ENCODE measurements at regions not wholly inside any gene's neighbourhood (a gene's known extent, or its start where the extent isn't known, plus 50 kb on each side); places are given as distances from the start of the nearest gene placed in this dataset.

GRCh38 chr20:17797579-17797978, 97.8 kb downstream of the BANF2 start:
- peaks cover 41% of the 10 kb centered on the region for H3K4me1 ChIP-seq (ENCODE audit: insufficient read depth, low read length)
- TF ChIP-seq THAP11 (CRISPR knock-in tag; IDR thresholded peaks at IDR 0.05) (0 out of 2 replicates have a peak, but pooled peaks have one; percentile 5), NR0B2 (CRISPR knock-in tag; IDR thresholded peaks at IDR 0.05) (no peak)
- H3K4me2 ChIP-seq (ENCODE audit: low read depth, low read length): no peak overlapping the region
- H3K79me2 ChIP-seq (ENCODE audit: insufficient read depth, low read length): no peaks in the 10 kb centered on the region
- 25% methylated on average over 4 of the region's 4 CpGs for WGBS (ENCODE audit: low lambda C conversion rate)
- no peak overlapping the region for H3K9ac ChIP-seq (ENCODE audit: insufficient read depth, low read depth, low read length)
- no peak overlapping the region for H3K27ac ChIP-seq (ENCODE audit: extremely low read length, insufficient read depth, low read length)
- H4K20me1 ChIP-seq (ENCODE audit: insufficient read depth, low read length): no peaks in the 10 kb centered on the region
- H2AFZ ChIP-seq (ENCODE audit: low read length): no peak overlapping the region
- ATAC-seq (no peak), DNase-seq (ENCODE audit: low spot score) (no peak), FAIRE-seq (no peak)
- H3K36me3 ChIP-seq (replicated peaks in 1 of 2; ENCODE audit: control insufficient read depth in 1 of 2, insufficient read depth in 2 of 2, low read length in 2 of 2): no peaks in the 10 kb centered on the region
- intact Hi-C loops (cut with micrococcal nuclease; ENCODE audit: unreplicated experiment) (no loop called here), in situ Hi-C loops (cut with HindIII; ENCODE audit: extremely low pct_ligation_motif_present, low pct_unique_long_range_greater_than_20kb) (no loop called here)
- H3K27me3 ChIP-seq (ENCODE audit: control insufficient read depth in 1 of 2, insufficient read depth in 2 of 2, low read length in 2 of 2): peaks cover 0 to 35% of the 10 kb centered on the region in 2 experiments; a peak in 2 of 5 replicates
- ChIA-PET CTCF (ENCODE audit: low intra/inter-chr PET ratio, low total read pairs) (no interaction called here), POLR2A (interaction anchor here (0.8 to 2.2 kb wide), 2 partner anchors 26 to 78 kb away, joined by 3 to 7 read pairs; no protein-coding TSS in a partner anchor)
- peaks cover 16% of the 10 kb centered on the region for H3K9me3 ChIP-seq (ENCODE audit: low read length)
- no TSS peak for BruUV-seq (replicated peaks)
- no peak overlapping the region for H3K4me3 ChIP-seq (replicated peaks in 1 of 3; ENCODE audit: insufficient read depth in 1 of 3, low read depth in 2 of 3, low read length in 3 of 3)

- ATAC-seq: no peak
- 0% methylated on average over 3 of the region's 3 CpGs for WGBS (ENCODE audit: low lambda C conversion rate)
- BruUV-seq (replicated peaks): no TSS peak
- Histone ChIP-seq H3K27ac (ENCODE audit: extremely low read length, insufficient read depth, low read length) (no peak overlapping the region), H2AFZ (ENCODE audit: low read length) (no peak overlapping the region), H3K9me3 (ENCODE audit: low read length) (peaks cover 16% of the 10 kb centered on the region), H3K27me3 (ENCODE audit: control insufficient read depth in 1 of 2, insufficient read depth in 2 of 2, low read length in 2 of 2) (peaks cover 0 to 39% of the 10 kb centered on the region in 2 experiments; a peak in 2 of 5 replicates), H3K36me3 (replicated peaks in 1 of 2; ENCODE audit: control insufficient read depth in 1 of 2, insufficient read depth in 2 of 2, low read length in 2 of 2) (no peaks in the 10 kb centered on the region), H3K79me2 (ENCODE audit: insufficient read depth, low read length) (no peaks in the 10 kb centered on the region), H3K4me2 (ENCODE audit: low read depth, low read length) (no peak overlapping the region; the same call in 1 of the 2 replicates), H3K4me3 (replicated peaks in 1 of 3; ENCODE audit: insufficient read depth in 1 of 3, low read depth in 2 of 3, low read length in 3 of 3) (no peak overlapping the region), H3K4me1 (ENCODE audit: insufficient read depth, low read length) (peaks cover 36% of the 10 kb centered on the region), H3K9ac (ENCODE audit: insufficient read depth, low read depth, low read length) (no peak overlapping the region), H4K20me1 (ENCODE audit: insufficient read depth, low read length) (no peaks in the 10 kb centered on the region)
- no peak for FAIRE-seq
- POLR2A ChIA-PET: interaction anchor here (0.8 to 2.2 kb wide), 2 partner anchors 26 to 78 kb away, joined by 3 to 7 read pairs; no protein-coding TSS in a partner anchor
- in situ Hi-C loops (cut with HindIII; ENCODE audit: extremely low pct_ligation_motif_present, low pct_unique_long_range_greater_than_20kb): no loop called here
- DNase-seq (ENCODE audit: low spot score): peak; percentile 34
- intact Hi-C loops (cut with micrococcal nuclease; ENCODE audit: unreplicated experiment): no loop called here
- CTCF ChIA-PET (ENCODE audit: low intra/inter-chr PET ratio, low total read pairs): no interaction called here
- TF ChIP-seq FOSL2 (CRISPR knock-in tag; IDR thresholded peaks at IDR 0.05): peak; percentile 56
- TF ChIP-seq GTF3A (CRISPR knock-in tag; conservative IDR thresholded peaks at IDR 0.05): no peak
- 0 out of 2 replicates have a peak, but pooled peaks have one; percentile 6 for TF ChIP-seq GATAD2A (CRISPR knock-in tag; IDR thresholded peaks at IDR 0.05)
- no peak for TF ChIP-seq PAXIP1 (CRISPR knock-in tag; conservative IDR thresholded peaks at IDR 0.05)
- TF ChIP-seq ZNF775 (CRISPR knock-in tag; IDR thresholded peaks at IDR 0.05; ENCODE audit: borderline replicate concordance): no peak
- TF ChIP-seq STAT5B (CRISPR knock-in tag; IDR thresholded peaks at IDR 0.05): no peak
- TF ChIP-seq SP1 (IDR thresholded peaks at IDR 0.05): no peak
- no peak for TF ChIP-seq SP1 (CRISPR knock-in tag; IDR thresholded peaks at IDR 0.05)
- TF ChIP-seq ZNF260 (CRISPR knock-in tag; IDR thresholded peaks at IDR 0.05; ENCODE audit: borderline replicate concordance, low read depth): no peak
- no peak for TF ChIP-seq NFKBIZ (CRISPR knock-in tag; IDR thresholded peaks at IDR 0.05)
- no peak for TF ChIP-seq IKZF4 (CRISPR knock-in tag; IDR thresholded peaks at IDR 0.05; ENCODE audit: borderline replicate concordance, low read depth, not compliant biosample characterization)
- TF ChIP-seq EP300 (IDR thresholded peaks at IDR 0.05; ENCODE audit: low read depth in 2 of 2, low read length in 2 of 2): no peak
- 0 out of 2 replicates have a peak, but pooled peaks have one; percentile 18 for TF ChIP-seq EP300 (CRISPR knock-in tag; IDR thresholded peaks at IDR 0.05; ENCODE audit: borderline replicate concordance)
- 0 out of 2 replicates have a peak, but pooled peaks have one; percentile 18 for TF ChIP-seq ZNF644 (CRISPR knock-in tag; IDR thresholded peaks at IDR 0.05; ENCODE audit: low read depth)
- no peak for TF ChIP-seq SKI (IDR thresholded peaks at IDR 0.05; ENCODE audit: partially characterized antibody)
These were observed 97.4 kb downstream of the BANF2 start for GRCh38 chr20:17797161-17797560.

All from HepG2 (cell line).